SK-N-SH (cell line): ENCODE measurements at regions not wholly inside any gene's neighbourhood (a gene's known extent, or its start where the extent isn't known, plus 50 kb on each side); places are given as distances from the start of the nearest gene placed in this dataset.

Experiments used
- CTCF ChIA-PET: fragments of 300-600, 350-600 bp; formaldehyde crosslinking; extraction: SDS; loops from one replicate; lab custom pipeline; 2021; lab: Yijun Ruan, JAX
- POLR2A ChIA-PET: fragments of 350-600 bp; sonication (Branson Sonifier 250); formaldehyde crosslinking; extraction: SDS; loops from one replicate; lab custom pipeline; 2020; ENCODE audit warnings: antibody characterized with exemption, inconsistent platforms; lab: Yijun Ruan, JAX
- DNase-seq: peaks from one replicate; pipeline ENCODE4 v3.0.0; 2012
- H2AFZ ChIP-seq: fragments of 200-600 bp; sonication (generic); 2 replicates; pipeline ENCODE4 v1.8.1; 2016; ENCODE audit warnings: antibody characterized with exemption, mild to moderate bottlenecking, low read depth
- H3F3A ChIP-seq: fragments of 200-600 bp; sonication (generic); replicated peaks from 2 replicates; pipeline ENCODE3; 2016; ENCODE audit warnings: antibody characterized with exemption, mild to moderate bottlenecking; ENCODE audit not compliant: insufficient read depth
- H3K27ac ChIP-seq, 2 experiments: fragments of 200-500 bp in 1 of 2; fragments of 200-600 bp in 1 of 2; sonication (Bioruptor generic) in 1 of 2; sonication (generic), shearing (Covaris generic) in 1 of 2; 2 replicates each; pipeline versions ENCODE4 v1.5.1 to v1.6.1; 2014 to 2016; ENCODE audit warnings: low read depth in 2 of 2, inconsistent platforms in 1 of 2, low read length in 1 of 2, mild to moderate bottlenecking in 1 of 2, mixed read lengths in 1 of 2
- H3K27me3 ChIP-seq: fragments of 200-600 bp; sonication (generic), shearing (Covaris generic); 2 replicates; pipeline ENCODE4 v1.6.1; 2016; ENCODE audit warnings: mixed run types; ENCODE audit not compliant: insufficient read depth
- H3K36me3 ChIP-seq, 2 experiments: fragments of 200-500 bp in 1 of 2; fragments of 200-600 bp in 1 of 2; sonication (Bioruptor generic) in 1 of 2; sonication (generic) in 1 of 2; replicated peaks in 1 of 2; 2 replicates each; pipeline versions ENCODE3 to v1.5.1; 2014 to 2016; ENCODE audit warnings: low read length in 1 of 2, mild to moderate bottlenecking in 1 of 2; ENCODE audit not compliant: insufficient read depth in 2 of 2, control insufficient read depth in 1 of 2
- H3K4me1 ChIP-seq, 2 experiments: fragments of 200-500 bp in 1 of 2; fragments of 200-600 bp in 1 of 2; sonication (Bioruptor generic) in 1 of 2; sonication (generic), shearing (Covaris generic) in 1 of 2; 2 replicates each; pipeline versions ENCODE4 v1.5.1 to v1.6.1; 2014 to 2016; ENCODE audit warnings: low read depth in 1 of 2, low read length in 1 of 2, mixed run types in 1 of 2; ENCODE audit not compliant: insufficient read depth in 2 of 2, control insufficient read depth in 1 of 2
- H3K4me2 ChIP-seq: fragments of 200-600 bp; sonication (generic), shearing (Covaris generic); 2 replicates; pipeline ENCODE4 v1.6.1; 2017; ENCODE audit warnings: mixed run types
- H3K4me3 ChIP-seq, 2 experiments: fragments of 200-500 bp in 1 of 2; fragments of 200-600 bp in 1 of 2; sonication (Bioruptor generic) in 1 of 2; sonication (generic), shearing (Covaris generic) in 1 of 2; 2 replicates each; pipeline versions ENCODE4 v1.5.1 to v1.8.1; 2014 to 2016; ENCODE audit warnings: low read depth in 2 of 2, inconsistent platforms in 1 of 2, low read length in 1 of 2, mild to moderate bottlenecking in 1 of 2, mixed read lengths in 1 of 2, moderate library complexity in 1 of 2
- H3K79me2 ChIP-seq: fragments of 200-600 bp; sonication (generic); 2 replicates; pipeline ENCODE4 v1.8.1; 2017; ENCODE audit warnings: mild to moderate bottlenecking; ENCODE audit not compliant: insufficient read depth
- H3K9ac ChIP-seq: fragments of 200-600 bp; sonication (generic); 2 replicates; pipeline ENCODE4 v1.6.1; 2017; ENCODE audit warnings: mixed run types
- H3K9me2 ChIP-seq: fragments of 200-600 bp; sonication (generic); 2 replicates; pipeline ENCODE4 v1.6.1; 2017; ENCODE audit warnings: mixed run types
- H3K9me3 ChIP-seq: fragments of 200-600 bp; sonication (generic); 2 replicates; pipeline ENCODE4 v1.6.1; 2017; ENCODE audit warnings: mixed run types, mild to moderate bottlenecking, moderate library complexity
- H4K20me1 ChIP-seq: fragments of 200-600 bp; sonication (generic); 2 replicates; pipeline ENCODE4 v1.6.1; 2017; ENCODE audit warnings: mild to moderate bottlenecking, mixed run types; ENCODE audit not compliant: insufficient read depth
- EP300 ChIP-seq, 2 experiments: IDR thresholded peaks; 2 replicates each; pipeline versions ENCODE4 v1.4.0 to v1.6.1; 2012; ENCODE audit warnings: borderline replicate concordance in 1 of 2, low read depth in 1 of 2, low read length in 1 of 2
- EZH2phosphoT487 ChIP-seq: fragments of 200-600 bp; sonication (generic); IDR thresholded peaks from 2 replicates; pipeline ENCODE4 v1.6.1; 2017; ENCODE audit warnings: low read depth, mixed run types, mild to moderate bottlenecking, antibody characterized with exemption, moderate library complexity, borderline replicate concordance
- FOXJ3 ChIP-seq: sonication (generic); formaldehyde crosslinking; IDR thresholded peaks from 2 replicates; pipeline ENCODE4 v1.5.1; 2020; ENCODE audit warnings: mild to moderate bottlenecking, missing genetic modification reagents
- GABPA ChIP-seq: IDR thresholded peaks from 2 replicates; pipeline ENCODE4 v1.4.0; 2012; ENCODE audit warnings: low read depth, mild to moderate bottlenecking
- JUND ChIP-seq: IDR thresholded peaks from 2 replicates; pipeline ENCODE4 v1.4.0; 2012
- MXI1 ChIP-seq: IDR thresholded peaks from 2 replicates; pipeline ENCODE4 v1.6.1; 2012; ENCODE audit warnings: mild to moderate bottlenecking, low read depth, low read length, improper control_type of control experiment
- NFIC ChIP-seq: IDR thresholded peaks from 2 replicates; pipeline ENCODE4 v1.4.0; 2012; ENCODE audit warnings: borderline replicate concordance
- POLR2AphosphoS5 ChIP-seq: IDR thresholded peaks from 2 replicates; pipeline ENCODE4 v1.6.1; 2012; ENCODE audit warnings: low read depth, low read length
- RCOR1 ChIP-seq: fragments of 150-350 bp; IDR thresholded peaks from 2 replicates; pipeline ENCODE4 v1.6.1; 2017; ENCODE audit warnings: antibody characterized with exemption, low read length
- SMC3 ChIP-seq: IDR thresholded peaks from 2 replicates; pipeline ENCODE4 v1.6.1; 2012; ENCODE audit warnings: low read depth, low read length, improper control_type of control experiment
- TEAD4 ChIP-seq: IDR thresholded peaks from 2 replicates; pipeline ENCODE4 v1.4.0; 2012; ENCODE audit warnings: mild to moderate bottlenecking, borderline replicate concordance; ENCODE audit not compliant: insufficient read depth
- USF1 ChIP-seq: IDR thresholded peaks from 2 replicates; pipeline ENCODE4 v1.4.0; 2012; ENCODE audit warnings: low read depth, borderline replicate concordance
- WGBS: methylation state at CpG from one replicate; pipeline ENCODE4 v1.1.6; 2017; ENCODE audit warnings: low lambda C conversion rate; 5-methylcytosine and 5-hydroxymethylcytosine counted together
- TF ChIP-seq, protein P1 (sequence below): fragments of 200-600 bp; sonication (generic); IDR thresholded peaks from 2 replicates; pipeline ENCODE4 v1.6.1; 2017; ENCODE audit warnings: antibody characterized with exemption, mild to moderate bottlenecking, moderate library complexity

GRCh38 chr4:163017135-163017534, 149.6 kb downstream of the NAF1 start:
- H3K9me2 ChIP-seq: no peaks in the 10 kb centered on the region
- no peak for DNase-seq
- H3K36me3 ChIP-seq: no peaks in the 10 kb centered on the region
- no peaks in the 10 kb centered on the region for H3K27me3 ChIP-seq
- no peak overlapping the region for H3K9ac ChIP-seq
- H4K20me1 ChIP-seq: no peaks in the 10 kb centered on the region
- no peaks in the 10 kb centered on the region for H3F3A ChIP-seq
- H3K4me3 ChIP-seq: no peak overlapping the region
- ChIA-PET POLR2A (no interaction called here), CTCF (interaction anchor here (0.5 kb wide), 1 partner anchor 52 kb away, joined by 3 read pairs; no protein-coding TSS in a partner anchor)
- WGBS: 0% methylated on average over 1 of the region's 1 CpG
- no peak overlapping the region for H3K27ac ChIP-seq
- TF ChIP-seq, protein P1, sequence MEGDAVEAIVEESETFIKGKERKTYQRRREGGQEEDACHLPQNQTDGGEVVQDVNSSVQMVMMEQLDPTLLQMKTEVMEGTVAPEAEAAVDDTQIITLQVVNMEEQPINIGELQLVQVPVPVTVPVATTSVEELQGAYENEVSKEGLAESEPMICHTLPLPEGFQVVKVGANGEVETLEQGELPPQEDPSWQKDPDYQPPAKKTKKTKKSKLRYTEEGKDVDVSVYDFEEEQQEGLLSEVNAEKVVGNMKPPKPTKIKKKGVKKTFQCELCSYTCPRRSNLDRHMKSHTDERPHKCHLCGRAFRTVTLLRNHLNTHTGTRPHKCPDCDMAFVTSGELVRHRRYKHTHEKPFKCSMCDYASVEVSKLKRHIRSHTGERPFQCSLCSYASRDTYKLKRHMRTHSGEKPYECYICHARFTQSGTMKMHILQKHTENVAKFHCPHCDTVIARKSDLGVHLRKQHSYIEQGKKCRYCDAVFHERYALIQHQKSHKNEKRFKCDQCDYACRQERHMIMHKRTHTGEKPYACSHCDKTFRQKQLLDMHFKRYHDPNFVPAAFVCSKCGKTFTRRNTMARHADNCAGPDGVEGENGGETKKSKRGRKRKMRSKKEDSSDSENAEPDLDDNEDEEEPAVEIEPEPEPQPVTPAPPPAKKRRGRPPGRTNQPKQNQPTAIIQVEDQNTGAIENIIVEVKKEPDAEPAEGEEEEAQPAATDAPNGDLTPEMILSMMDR: no peak
- no peak for TF ChIP-seq EP300 (IDR thresholded peaks at IDR 0.05; ENCODE audit: borderline replicate concordance in 1 of 2, low read depth in 1 of 2, low read length in 1 of 2)
- no peak for TF ChIP-seq JUND
- no peak for TF ChIP-seq NFIC
- no peak for TF ChIP-seq GABPA
- no peak for TF ChIP-seq MXI1
- no peak for TF ChIP-seq FOXJ3 (CRISPR knock-in tag)
- no peak for TF ChIP-seq USF1
- TF ChIP-seq RCOR1: no peak
- TF ChIP-seq, all 33 proteins: peak for 0
- Histone ChIP-seq H3K79me2 (no peaks in the 10 kb centered on the region), H3K9me3 (no peaks in the 10 kb centered on the region), H3K4me2 (no peak overlapping the region), H3K4me1 (no peaks in the 10 kb centered on the region), H2AFZ (no peak overlapping the region)

DNA sequence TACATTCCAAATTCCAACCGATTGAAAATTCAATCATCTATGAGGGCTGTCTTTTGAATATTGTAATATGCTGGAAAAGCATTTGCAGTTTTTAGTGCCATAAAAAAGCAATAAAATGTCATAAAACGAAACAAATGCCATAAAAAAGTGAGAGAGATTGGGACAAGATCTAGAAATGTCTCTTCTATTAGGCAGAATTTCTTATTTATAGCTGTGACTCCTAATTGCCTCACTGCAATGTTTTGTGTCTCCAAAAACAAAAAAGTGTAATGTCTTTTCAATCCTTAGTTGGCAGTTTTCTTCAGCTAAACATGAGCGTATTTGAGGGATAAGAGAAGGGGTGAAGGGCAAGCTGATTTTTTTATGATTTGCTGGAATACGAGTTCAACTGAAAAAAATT, 153.9 kb downstream of the NAF1 start:
- Histone ChIP-seq H2AFZ (no peak overlapping the region), H3K4me2 (no peak overlapping the region), H3K27ac (no peak overlapping the region), H3K36me3 (no peaks in the 10 kb centered on the region), H3F3A (no peaks in the 10 kb centered on the region), H3K79me2 (no peaks in the 10 kb centered on the region), H3K4me1 (no peaks in the 10 kb centered on the region), H3K9me3 (no peaks in the 10 kb centered on the region), H3K27me3 (no peaks in the 10 kb centered on the region), H3K9ac (no peak overlapping the region), H3K9me2 (no peaks in the 10 kb centered on the region), H4K20me1 (no peaks in the 10 kb centered on the region), H3K4me3 (no peak overlapping the region)
- TF ChIP-seq GABPA: no peak
- TF ChIP-seq SMC3: no peak
- TF ChIP-seq EZH2phosphoT487: no peak
- no peak for TF ChIP-seq POLR2AphosphoS5
- TF ChIP-seq TEAD4: no peak
- no peak for DNase-seq
- ChIA-PET CTCF (interaction anchor here (0.9 kb wide), 1 partner anchor 25 kb away, joined by 3 read pairs; no protein-coding TSS in a partner anchor), POLR2A (no interaction called here)
- 6% methylated on average over 4 of the region's 4 CpGs for WGBS
